Stimulated activated CD8-positive, alpha-beta memory T cell treated with anti-CD3 and anti-CD28 coated beads, Interleukin-4, amount 100 ng/mL, for 24 hours (primary cell): ENCODE measurements at regions not wholly inside any gene's neighbourhood (a gene's known extent, or its start where the extent isn't known, plus 50 kb on each side); places are given as distances from the start of the nearest gene placed in this dataset.
"Not testable (repeated sequence)": the region's sequence is repeated elsewhere in the genome, so short reads cannot be mapped to it uniquely, and the experiment has no call there.

ENCODE experiments used
- DNase-seq: peaks from one replicate; pipeline ENCODE4 v3.0.0-alpha.2; 2020; ENCODE audit warnings: low read depth

GRCh38 chr7:25597946-25598345, 369.7 kb upstream of the NPVF start:
- no peak for DNase-seq

DNA sequence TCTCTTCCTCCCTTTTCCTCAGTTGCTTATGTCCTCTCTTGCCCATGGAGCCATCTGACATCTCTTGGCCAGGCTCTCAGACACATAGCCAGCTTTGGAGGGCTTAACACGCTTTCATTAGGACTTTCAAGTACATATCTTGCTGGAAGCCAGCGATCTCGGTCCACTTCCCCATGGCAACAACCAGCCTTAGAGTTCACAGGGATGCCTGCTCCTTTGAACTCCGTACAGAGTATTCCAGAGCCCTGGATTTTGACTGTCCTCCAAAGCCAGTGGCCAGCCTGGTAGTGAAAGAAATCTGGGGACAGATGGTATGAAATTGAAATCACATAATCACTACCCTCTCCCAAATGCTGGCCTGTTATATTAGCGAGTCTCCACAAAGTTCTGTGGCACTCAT, 370.5 kb upstream of the NPVF start:
- DNase-seq: no peak

- DNase-seq: no peak
Measured at GRCh38 chr7:25600262-25600920, 372.1 kb upstream of the NPVF start.

GRCh38 chr7:25602730-25603426, 374.6 kb upstream of the NPVF start:
- DNase-seq: not testable (repeated sequence)

DNA sequence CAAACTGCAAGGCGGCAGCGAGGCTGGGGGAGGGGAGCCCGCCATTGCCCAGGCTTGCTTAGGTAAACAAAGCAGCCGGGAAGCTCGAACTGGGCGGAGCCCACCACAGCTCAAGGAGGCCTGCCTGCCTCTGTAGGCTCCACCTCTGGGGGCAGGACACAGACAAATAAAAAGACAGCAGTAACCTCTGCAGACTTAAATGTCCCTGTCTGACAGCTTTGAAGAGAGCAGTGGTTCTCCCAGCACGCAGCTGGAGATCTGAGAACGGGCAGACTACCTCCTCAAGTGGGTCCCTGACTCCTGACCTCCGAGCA, 375.1 kb upstream of the NPVF start:
- DNase-seq: not testable (repeated sequence)

GRCh38 chr7:25611196-25611595, 382.9 kb upstream of the NPVF start:
- no peak for DNase-seq

- no peak for DNase-seq
Measured at GRCh38 chr7:25613912-25614311, 385.6 kb upstream of the NPVF start.

DNA sequence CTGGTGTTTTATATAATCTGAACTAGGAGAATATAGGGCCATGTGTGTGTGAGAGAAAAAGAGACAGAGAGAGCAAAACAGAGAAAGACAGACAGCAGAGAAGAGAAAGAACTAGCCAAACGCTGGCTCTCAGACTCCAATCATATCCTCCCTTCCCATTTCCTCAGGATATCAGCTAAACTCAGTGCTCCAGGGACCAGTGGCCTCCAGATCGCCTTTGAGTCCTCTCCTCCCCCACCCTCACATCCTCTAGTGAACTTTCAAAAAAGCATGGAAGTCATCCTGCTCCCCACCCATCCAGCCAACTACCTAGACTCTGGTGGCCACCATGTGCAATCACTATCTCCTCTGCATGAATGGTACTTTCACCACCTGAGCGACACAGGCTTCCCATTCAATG, 386.1 kb upstream of the NPVF start:
- no peak for DNase-seq

DNA sequence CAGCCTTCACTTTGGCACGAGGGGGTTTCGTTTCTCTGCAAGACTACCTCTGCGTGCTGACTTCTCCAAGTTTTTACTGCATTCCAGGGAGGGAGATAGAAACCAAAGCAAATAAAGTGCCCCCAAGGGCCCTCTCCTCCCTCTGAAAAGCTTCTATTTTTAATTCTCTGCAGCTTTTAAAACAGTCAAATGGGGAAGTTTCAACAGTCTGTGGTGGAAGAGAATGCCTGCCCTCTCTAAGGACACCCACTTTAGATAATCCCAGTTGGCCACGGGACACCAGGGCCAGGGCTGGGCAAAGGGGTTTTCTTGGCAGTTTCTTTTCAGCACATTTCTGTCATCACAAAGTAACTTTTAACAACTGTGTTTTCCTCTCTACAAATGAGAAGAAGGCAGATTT, 386.7 kb upstream of the NPVF start:
- DNase-seq: no peak

DNA sequence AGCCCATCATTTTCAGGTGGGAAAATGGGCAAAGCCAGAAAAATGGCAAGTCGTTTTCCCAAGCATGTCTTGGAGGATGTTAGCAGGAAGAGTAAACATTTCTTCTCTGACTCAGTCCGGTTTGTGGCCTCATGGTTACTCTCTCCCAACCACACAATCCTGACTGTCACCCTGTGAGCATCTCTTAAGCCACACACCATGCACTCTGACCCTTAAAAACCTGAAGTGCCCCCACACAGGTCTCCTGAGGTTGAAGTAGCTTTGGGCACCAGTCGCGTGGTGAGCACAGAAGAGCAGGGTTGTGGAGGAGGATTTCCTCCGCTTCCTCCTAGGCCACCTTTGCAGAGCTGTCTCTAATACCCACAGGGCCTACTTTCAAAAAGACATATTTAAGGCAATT, 387.3 kb upstream of the NPVF start:
- DNase-seq: no peak

DNA sequence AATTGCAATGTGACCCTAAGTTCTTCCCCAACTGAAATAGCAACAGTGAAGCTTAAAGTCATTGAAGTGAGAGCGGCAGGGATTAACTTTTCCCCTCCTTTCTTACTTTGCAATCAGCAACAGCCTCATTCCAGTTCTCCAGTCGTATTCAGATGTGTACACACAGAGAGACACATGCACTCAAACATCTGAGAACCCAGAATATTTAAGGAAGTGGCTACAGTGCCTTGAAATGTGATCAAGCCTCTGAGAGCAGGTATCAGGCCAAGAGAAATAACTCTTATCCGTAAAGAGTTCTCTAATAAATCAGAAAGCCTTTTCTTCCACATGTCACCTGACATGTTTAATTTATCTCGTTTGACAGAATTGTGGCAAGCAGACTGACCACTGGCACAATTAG, 388.9 kb upstream of the NPVF start:
- DNase-seq: no peak

- no peak for DNase-seq
Measured at GRCh38 chr7:25617673-25618072, 389.4 kb upstream of the NPVF start.

DNA sequence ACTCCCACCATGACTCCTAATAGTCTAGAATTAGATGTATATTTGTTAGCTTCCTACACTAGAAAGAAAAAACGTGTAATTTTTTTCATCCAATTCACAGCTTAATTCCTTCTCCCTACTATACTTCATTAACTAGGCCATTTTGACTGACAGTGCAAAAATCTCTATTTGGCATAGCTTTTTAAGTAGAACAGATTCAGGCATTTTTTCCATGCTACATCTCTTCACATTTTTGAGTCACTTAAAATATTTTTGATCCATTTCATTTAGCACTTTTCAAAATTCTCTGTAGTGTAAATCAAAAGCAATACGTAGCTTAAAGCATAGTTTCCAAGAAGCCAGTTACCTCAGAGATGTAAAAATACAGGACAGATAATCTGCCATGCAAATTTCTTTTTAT, 391.1 kb upstream of the NPVF start:
- DNase-seq: no peak

DNA sequence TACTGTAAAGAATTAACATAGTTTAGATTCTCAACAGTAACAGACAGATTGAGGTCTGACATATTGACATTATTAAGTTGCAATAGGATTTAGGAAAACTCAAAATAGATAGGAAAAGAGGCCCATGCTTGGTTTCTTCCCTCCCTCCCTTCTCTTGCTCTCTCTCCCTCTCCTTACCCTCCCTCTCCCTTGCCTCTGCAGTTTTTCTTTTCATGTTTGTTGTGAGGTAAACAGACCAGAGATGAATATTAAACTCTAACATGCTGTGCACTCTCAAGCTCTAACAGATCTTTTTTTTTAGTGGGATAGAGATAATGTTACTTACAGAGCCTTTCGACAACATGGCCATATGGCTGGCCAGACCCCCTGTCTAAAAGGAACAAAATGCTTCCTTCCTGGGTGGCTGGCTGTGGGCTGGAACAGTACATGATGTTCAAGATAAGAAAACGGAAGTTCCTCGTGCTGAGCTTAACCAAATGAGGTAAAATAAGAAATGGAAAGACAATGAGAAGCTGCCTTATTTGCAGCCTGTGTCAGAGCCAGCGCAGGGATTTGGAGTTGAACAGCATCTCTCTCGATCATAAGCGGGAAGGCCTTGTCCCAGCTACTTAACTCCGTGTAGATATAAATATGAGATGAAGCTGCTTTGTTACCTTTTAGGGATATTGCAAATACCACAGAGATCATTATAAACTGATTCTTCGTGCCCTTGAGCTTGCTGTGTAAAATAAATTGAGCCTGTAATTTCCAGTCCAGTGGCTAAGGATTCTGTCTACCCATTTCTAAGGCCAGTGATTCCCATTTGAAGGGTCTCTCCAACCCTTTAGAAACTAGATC, 391.9 kb upstream of the NPVF start:
- DNase-seq: no peak

DNA sequence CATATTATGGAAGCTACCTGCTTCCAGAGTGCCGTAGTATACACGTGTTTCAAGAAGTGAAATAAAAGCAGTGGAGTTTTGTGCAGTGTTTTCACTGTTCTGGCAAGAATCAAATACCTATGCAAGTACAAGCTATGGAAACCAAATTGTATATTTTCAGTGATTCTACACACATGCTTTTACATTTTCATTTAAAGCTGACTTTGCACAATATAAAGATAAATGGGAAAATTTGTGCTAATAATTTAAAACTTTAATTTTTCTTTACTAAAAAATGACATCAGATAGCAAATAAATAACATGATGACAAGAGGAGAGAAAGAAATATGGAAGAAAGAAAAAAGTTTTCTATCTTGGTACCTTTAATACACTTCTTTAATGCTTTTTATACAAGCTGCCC, 393.7 kb upstream of the NPVF start:
- no peak for DNase-seq

GRCh38 chr7:25622695-25623094, 394.4 kb upstream of the NPVF start:
- no peak for DNase-seq

DNA sequence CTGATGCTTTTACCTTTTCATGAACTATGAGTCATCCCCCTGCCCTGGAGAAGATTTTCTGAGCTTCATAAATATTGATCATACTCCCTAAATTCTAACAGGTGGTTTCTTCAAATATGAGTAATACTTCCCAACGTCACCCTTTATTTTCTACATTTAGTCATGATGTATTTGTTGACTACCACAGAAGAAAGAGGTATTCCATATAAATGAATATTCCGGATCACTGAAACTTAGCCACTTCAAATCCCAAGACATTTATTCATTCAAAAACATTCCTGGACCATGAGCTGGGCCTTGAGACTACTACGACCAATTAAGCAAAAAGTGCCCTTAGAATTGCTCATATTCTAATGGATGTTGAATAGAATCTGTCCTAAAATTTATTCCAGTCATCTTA, 395.8 kb upstream of the NPVF start:
- no peak for DNase-seq

DNA sequence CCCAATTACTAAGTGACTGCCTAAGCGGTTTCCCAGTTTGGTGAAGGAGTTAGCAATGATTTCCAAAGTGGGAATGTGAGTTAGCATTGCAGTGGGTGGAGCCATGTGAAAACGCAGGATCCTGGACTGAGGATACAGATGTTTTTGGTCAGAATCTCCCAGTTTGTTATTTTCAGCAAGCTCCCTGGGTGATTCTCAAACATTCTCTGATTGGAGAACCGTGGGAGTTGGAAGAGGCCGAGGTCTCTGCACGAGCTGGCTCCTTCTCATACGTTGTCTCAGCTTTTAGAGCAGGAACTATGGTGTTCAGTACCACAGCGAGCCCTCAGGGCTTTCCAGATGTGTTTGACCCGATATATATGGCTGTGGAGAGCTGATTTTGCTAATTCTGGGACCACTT, 396.5 kb upstream of the NPVF start:
- no peak for DNase-seq

DNA sequence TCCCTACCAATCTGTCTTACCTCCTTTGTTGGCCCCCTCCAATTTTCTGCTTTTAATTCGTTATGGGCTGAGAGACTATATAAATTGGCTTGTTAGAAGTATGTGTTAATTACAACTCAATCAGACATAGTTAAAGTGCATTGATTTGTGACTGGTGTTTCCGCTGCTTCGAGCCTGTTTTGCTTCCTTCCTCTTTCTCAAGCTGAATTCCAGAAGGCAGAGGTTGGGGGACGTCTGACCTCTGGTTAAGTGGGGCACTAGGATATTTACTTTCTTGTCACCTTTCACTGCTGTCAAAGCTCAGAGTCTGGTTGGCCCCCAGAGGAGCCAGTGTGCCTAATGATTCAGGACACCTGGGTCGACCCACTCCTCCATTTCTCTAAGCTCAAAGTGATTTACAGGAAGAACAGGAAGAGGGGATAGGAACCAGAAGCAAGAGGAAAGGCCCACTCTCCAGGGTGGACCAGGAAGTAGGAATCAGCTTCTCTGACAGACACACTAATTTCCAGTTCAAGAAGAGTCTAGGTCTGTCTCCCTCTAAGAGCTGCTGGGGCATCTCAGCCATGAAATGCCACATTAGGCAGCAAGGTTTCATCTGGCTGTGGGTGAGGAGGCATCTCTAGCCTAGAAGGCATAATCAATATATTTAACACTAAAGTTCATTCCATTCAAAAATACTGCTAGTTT, 397.2 kb upstream of the NPVF start:
- DNase-seq: no peak

DNA sequence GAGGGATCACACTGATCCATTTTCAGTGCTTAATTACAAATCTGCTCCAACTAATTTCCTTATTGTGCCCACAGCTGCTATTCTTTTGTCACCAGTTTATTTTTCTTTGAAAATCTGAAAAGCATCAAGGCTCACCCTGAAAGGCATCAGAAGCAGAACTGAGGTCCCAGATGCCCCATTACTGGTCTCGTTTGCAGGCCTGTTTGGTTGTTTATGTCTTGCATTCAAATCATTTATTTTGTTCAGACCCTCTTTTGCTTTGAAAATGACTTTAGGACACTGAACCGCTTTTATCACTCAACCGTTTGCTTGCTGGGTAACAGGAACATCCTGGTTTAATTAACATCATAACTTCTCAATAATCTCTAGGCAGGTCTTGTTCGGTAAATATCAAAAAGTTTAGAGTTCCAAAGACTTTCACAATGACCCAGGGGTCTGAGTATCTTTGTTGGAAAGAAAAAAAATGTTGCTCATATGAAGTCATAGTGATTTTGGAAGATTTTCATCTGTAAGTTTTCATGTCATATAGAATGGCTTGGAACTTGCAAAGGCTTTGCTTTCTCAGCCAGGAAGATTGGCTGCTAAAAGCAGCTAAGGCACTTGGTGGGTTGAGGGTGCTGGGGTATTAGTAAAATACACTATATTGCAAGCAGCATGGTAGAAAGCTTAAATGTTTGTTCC, 398.3 kb upstream of the NPVF start:
- no peak for DNase-seq

DNA sequence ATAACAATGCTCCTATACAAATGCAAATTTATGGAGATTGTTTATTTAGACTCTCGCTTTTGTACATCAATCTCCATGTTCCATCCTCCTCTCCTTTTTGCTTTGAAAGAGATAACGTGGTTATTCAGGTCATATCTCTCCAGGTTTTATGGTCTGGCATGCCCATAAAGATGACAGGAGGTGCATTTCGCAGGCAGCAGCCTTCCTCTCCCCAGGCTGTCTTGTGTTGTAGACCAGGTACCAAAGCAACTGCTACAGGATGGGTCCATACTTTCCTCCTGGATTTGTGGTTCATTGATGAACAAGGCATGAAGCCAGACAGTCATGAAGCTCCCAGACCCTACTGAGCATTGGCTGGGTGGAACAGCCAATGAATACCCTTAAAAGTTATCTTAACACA, 400.2 kb upstream of the NPVF start:
- DNase-seq: no peak

DNA sequence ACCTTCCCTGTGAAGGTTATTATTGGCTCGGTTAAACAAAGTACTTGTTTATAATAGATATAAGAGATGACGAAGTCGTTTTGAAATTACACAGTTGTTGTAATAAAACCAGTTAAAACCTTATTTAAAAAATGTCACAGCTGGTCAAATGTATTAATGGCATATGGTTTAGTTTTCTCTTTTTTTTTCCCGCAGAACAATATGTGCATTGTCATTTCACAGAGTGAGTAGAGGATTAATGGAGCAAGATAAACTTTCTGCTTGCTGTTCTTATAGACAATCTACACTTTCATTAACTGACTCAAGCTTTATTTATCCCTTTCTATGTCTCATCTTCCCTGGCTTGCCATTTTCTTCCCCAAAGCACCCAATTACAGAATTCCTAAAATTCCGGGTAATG, 404.3 kb upstream of the NPVF start:
- DNase-seq: no peak
